Occipital lobe (tissue), 1 donor: ENCODE measurements at regions not wholly inside any gene's neighbourhood (a gene's known extent, or its start where the extent isn't known, plus 50 kb on each side); places are given as distances from the start of the nearest gene placed in this dataset.
"Not testable (repeated sequence)": the region's sequence is repeated elsewhere in the genome, so short reads cannot be mapped to it uniquely, and the experiment has no call there.

Experiments used
- DNase-seq: peaks from one replicate; lab custom pipeline; 2025; lab: John Stamatoyannopoulos, UW

- no peak for DNase-seq
Measured at GRCh38 chr16:72458035-72458434, 286.1 kb upstream of the PMFBP1 start.

GRCh38 chr16:72457243-72457940 lies 285.4 kb upstream of the PMFBP1 start:
- DNase-seq, result no peak

- DNase-seq, result no peak
Measured at GRCh38 chr16:72455743-72456659, 284.0 kb upstream of the PMFBP1 start.

GRCh38 chr16:72453856-72454255 lies 281.9 kb upstream of the PMFBP1 start:
- not testable (repeated sequence) for DNase-seq

GRCh38 chr16:72444696-72445095 lies 272.7 kb upstream of the PMFBP1 start:
- DNase-seq, result no peak

- no peak for DNase-seq
Measured at GRCh38 chr16:72443809-72444208, 271.9 kb upstream of the PMFBP1 start.

GRCh38 chr16:72442385-72443158 lies 270.6 kb upstream of the PMFBP1 start:
- DNase-seq, result no peak

GRCh38 chr16:72437891-72438290 lies 265.9 kb upstream of the PMFBP1 start:
- DNase-seq, result no peak

- no peak for DNase-seq
Measured at GRCh38 chr16:72434159-72434558, 262.2 kb upstream of the PMFBP1 start.

- DNase-seq, result no peak
Measured at GRCh38 chr16:72430121-72430520, 258.2 kb upstream of the PMFBP1 start.

- no peak for DNase-seq
Measured at GRCh38 chr16:72429671-72430081, 257.7 kb upstream of the PMFBP1 start.

GRCh38 chr16:72428681-72429376 lies 256.9 kb upstream of the PMFBP1 start:
- DNase-seq, result peak; percentile 56

- peak; percentile 8 for DNase-seq
Measured at GRCh38 chr16:72427783-72428331, 255.9 kb upstream of the PMFBP1 start.

- DNase-seq, result peak; percentile 15
Measured at GRCh38 chr16:72427051-72427782, 255.3 kb upstream of the PMFBP1 start.

GRCh38 chr16:72426386-72426785 lies 254.4 kb upstream of the PMFBP1 start:
- DNase-seq, result no peak

GRCh38 chr16:72425571-72426341 lies 253.8 kb upstream of the PMFBP1 start:
- DNase-seq, result peak; percentile 56

- no peak for DNase-seq
Measured at GRCh38 chr16:72424757-72425156, 252.8 kb upstream of the PMFBP1 start.

GRCh38 chr16:72422308-72422897 lies 250.4 kb upstream of the PMFBP1 start:
- no peak for DNase-seq

GRCh38 chr16:72419638-72420037 lies 247.7 kb upstream of the PMFBP1 start:
- DNase-seq, result no peak
